ENCODE measurements at regions not wholly inside any gene's neighbourhood (a gene's known extent, or its start where the extent isn't known, plus 50 kb on each side); places are given as distances from the start of the nearest gene placed in this dataset.

- no peak overlapping the region for H3K4me3 Mint-ChIP-seq
- DNase-seq (no peak), ATAC-seq (ENCODE audit: poor library complexity) (no peak)
- H3K36me3 Mint-ChIP-seq (ENCODE audit: low read depth), result no peaks in the 10 kb centered on the region
- Histone ChIP-seq H3K27ac (ENCODE audit: low read depth in 1 of 2, low read length in 2 of 2) (no peak overlapping the region), H3K4me3 (ENCODE audit: low read length) (no peak overlapping the region), H3K9me3 (ENCODE audit: control insufficient read depth in 1 of 2, insufficient read depth in 1 of 2, low read length in 2 of 2) (peaks cover 0 to 4% of the 10 kb centered on the region in 2 experiments), H3K4me1 (ENCODE audit: insufficient read depth, low read length) (no peaks in the 10 kb centered on the region), H3K27me3 (ENCODE audit: control insufficient read depth in 1 of 2, insufficient read depth in 2 of 2, low read length in 2 of 2) (peaks cover 5 to 18% of the 10 kb centered on the region in 2 experiments), H3K36me3 (ENCODE audit: insufficient read depth, low read length) (no peaks in the 10 kb centered on the region)
- ChIA-PET POLR2A (no interaction called here), CTCF (no interaction called here)
- peaks cover 29% of the 10 kb centered on the region for H3K27me3 Mint-ChIP-seq
- H3K9me3 Mint-ChIP-seq, result peaks cover 5% of the 10 kb centered on the region
- no peak overlapping the region for H3K27ac Mint-ChIP-seq
- no peak for TF ChIP-seq CTCF (IDR thresholded peaks at IDR 0.05)
- intact Hi-C loops (cut with DNase I, micrococcal nuclease), result no loop called here
- no peaks in the 10 kb centered on the region for H3K4me1 Mint-ChIP-seq (ENCODE audit: low read depth)
Observed at GRCh38 chr1:175841738-175842187, 98.4 kb upstream of the TNR start.

- no peak overlapping the region for H3K4me3 ChIP-seq (ENCODE audit: low read length)
- ATAC-seq (ENCODE audit: poor library complexity) (no peak), DNase-seq (no peak)
- POLR2A ChIA-PET, result no interaction called here
- no peak overlapping the region for H3K27ac ChIP-seq (ENCODE audit: low read depth in 1 of 2, low read length in 2 of 2)
- H3K4me3 Mint-ChIP-seq, result no peak overlapping the region
- H3K4me1 Mint-ChIP-seq (ENCODE audit: low read depth), result no peaks in the 10 kb centered on the region
- no peak for TF ChIP-seq CTCF (IDR thresholded peaks at IDR 0.05)
- no peaks in the 10 kb centered on the region for H3K36me3 ChIP-seq (ENCODE audit: insufficient read depth, low read length)
- peaks cover 0 to 4% of the 10 kb centered on the region in 2 experiments for H3K9me3 ChIP-seq (ENCODE audit: control insufficient read depth in 1 of 2, insufficient read depth in 1 of 2, low read length in 2 of 2)
- no peaks in the 10 kb centered on the region for H3K4me1 ChIP-seq (ENCODE audit: insufficient read depth, low read length)
- CTCF ChIA-PET, result no interaction called here
- H3K27ac Mint-ChIP-seq, result no peak overlapping the region
- H3K9me3 Mint-ChIP-seq, result peaks cover 5% of the 10 kb centered on the region
- peaks cover 5 to 18% of the 10 kb centered on the region in 2 experiments for H3K27me3 ChIP-seq (ENCODE audit: control insufficient read depth in 1 of 2, insufficient read depth in 2 of 2, low read length in 2 of 2)
- intact Hi-C loops (cut with DNase I, micrococcal nuclease), result no loop called here
- peaks cover 23% of the 10 kb centered on the region for H3K27me3 Mint-ChIP-seq
- no peaks in the 10 kb centered on the region for H3K36me3 Mint-ChIP-seq (ENCODE audit: low read depth)
Observed at GRCh38 chr1:175840787-175841186, 97.4 kb upstream of the TNR start.

DNA sequence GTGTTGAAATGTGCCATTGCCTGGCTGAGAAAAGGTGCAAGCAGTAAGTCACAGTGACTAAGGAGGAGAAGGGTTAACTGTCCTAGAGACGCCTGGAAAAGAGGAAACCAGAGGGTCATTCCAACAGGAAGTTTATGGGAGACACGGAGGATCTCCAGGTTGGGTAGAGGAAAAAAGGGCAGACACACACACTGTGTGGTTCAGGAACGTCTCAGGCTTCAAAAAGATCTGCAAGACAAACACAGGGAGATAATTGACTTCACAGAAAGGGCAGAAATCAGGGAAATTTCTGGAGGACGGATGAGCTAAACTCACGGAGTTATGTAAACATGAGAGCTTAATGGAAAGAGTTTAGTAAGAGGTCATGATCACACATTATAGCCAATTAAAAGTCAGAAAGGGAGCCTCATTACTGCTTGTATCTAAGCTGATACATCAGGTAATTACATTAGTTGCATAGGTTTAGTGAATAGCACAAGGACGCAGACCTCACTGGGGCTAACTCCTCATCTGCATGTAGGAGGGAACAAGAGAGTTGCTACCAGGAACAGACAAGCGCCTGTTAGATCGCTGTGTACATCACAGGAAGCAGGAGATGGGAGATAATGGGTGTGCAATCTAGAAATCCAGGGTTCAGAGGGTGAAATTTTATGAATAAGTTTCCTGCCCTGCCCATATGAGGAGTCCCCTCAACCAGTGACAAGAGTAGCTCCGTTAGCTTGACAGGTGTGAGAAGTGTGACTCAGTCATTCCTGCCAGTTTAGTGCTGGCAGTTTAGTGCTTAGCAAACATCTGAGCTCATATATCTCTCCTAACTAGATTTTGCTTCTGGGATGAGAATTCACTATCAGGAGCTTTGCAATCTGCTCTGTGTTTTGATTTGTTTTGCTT, 96.6 kb upstream of the TNR start:
- Mint-ChIP-seq H3K4me1 (ENCODE audit: low read depth) (no peaks in the 10 kb centered on the region), H3K9me3 (peaks cover 5% of the 10 kb centered on the region), H3K27ac (no peak overlapping the region), H3K27me3 (peaks cover 15% of the 10 kb centered on the region), H3K36me3 (ENCODE audit: low read depth) (no peaks in the 10 kb centered on the region), H3K4me3 (no peak overlapping the region)
- H3K4me3 ChIP-seq (ENCODE audit: low read length), result no peak overlapping the region
- H3K36me3 ChIP-seq (ENCODE audit: insufficient read depth, low read length), result no peaks in the 10 kb centered on the region
- ATAC-seq (ENCODE audit: poor library complexity) (no peak), DNase-seq (no peak)
- no peaks in the 10 kb centered on the region for H3K4me1 ChIP-seq (ENCODE audit: insufficient read depth, low read length)
- intact Hi-C loops (cut with DNase I, micrococcal nuclease), result no loop called here
- H3K9me3 ChIP-seq (ENCODE audit: control insufficient read depth in 1 of 2, insufficient read depth in 1 of 2, low read length in 2 of 2), result peaks cover 0 to 4% of the 10 kb centered on the region in 2 experiments
- no peak for TF ChIP-seq CTCF (IDR thresholded peaks at IDR 0.05)
- peaks cover 0 to 14% of the 10 kb centered on the region in 2 experiments for H3K27me3 ChIP-seq (ENCODE audit: control insufficient read depth in 1 of 2, insufficient read depth in 2 of 2, low read length in 2 of 2)
- no peak overlapping the region for H3K27ac ChIP-seq (ENCODE audit: low read depth in 1 of 2, low read length in 2 of 2)
- ChIA-PET CTCF (no interaction called here), POLR2A (no interaction called here)
